ENCODE measurements at regions not wholly inside any gene's neighbourhood (a gene's known extent, or its start where the extent isn't known, plus 50 kb on each side); places are given as distances from the start of the nearest gene placed in this dataset.
"Not testable (repeated sequence)": the region's sequence is repeated elsewhere in the genome, so short reads cannot be mapped to it uniquely, and the experiment has no call there.

- Histone ChIP-seq H3K9me3 (ENCODE audit: control insufficient read depth, insufficient read depth, low read depth, low read length) (no peaks in the 10 kb centered on the region), H3K27ac (ENCODE audit: low read length) (no peak overlapping the region), H3K36me3 (ENCODE audit: control insufficient read depth, insufficient read depth, low read length) (no peaks in the 10 kb centered on the region), H3K4me3 (ENCODE audit: low read depth in 2 of 2, low read length in 2 of 2) (no peak overlapping the region), H3K27me3 (ENCODE audit: control insufficient read depth, insufficient read depth, low read length) (no peaks in the 10 kb centered on the region), H3K4me1 (ENCODE audit: control insufficient read depth, insufficient read depth, low read length) (no peaks in the 10 kb centered on the region)
- no peak for ATAC-seq
- POLR2A ChIA-PET, result no interaction called here
- intact Hi-C loops (cut with micrococcal nuclease; ENCODE audit: unreplicated experiment), result no loop called here
- DNase-seq (ENCODE audit: low read depth, low spot score), result no peak
- CTCF ChIA-PET, result no interaction called here
- no peak for TF ChIP-seq TCF7L2 (IDR thresholded peaks at IDR 0.05; ENCODE audit: low read depth, low read length)
- no peak for TF ChIP-seq SIN3A (IDR thresholded peaks at IDR 0.05; ENCODE audit: borderline replicate concordance, insufficient read depth, low read depth, low read length)
- TF ChIP-seq CTCF (IDR thresholded peaks at IDR 0.05), result no peak
- TF ChIP-seq POLR2AphosphoS5 (IDR thresholded peaks at IDR 0.05; ENCODE audit: low read depth, low read length), result no peak
- no peak for TF ChIP-seq REST (IDR thresholded peaks at IDR 0.05; ENCODE audit: insufficient read depth in 1 of 2, low read depth in 2 of 2, low read length in 1 of 2)
- in situ Hi-C loops (cut with HindIII; ENCODE audit: low pct_unique_long_range_greater_than_20kb, low sequenced_read_pairs), result no loop called here
- no TSS peak for BruUV-seq (replicated peaks)
Observed at GRCh38 chr14:82035397-82035796, 501.7 kb upstream of the SEL1L start.

DNA sequence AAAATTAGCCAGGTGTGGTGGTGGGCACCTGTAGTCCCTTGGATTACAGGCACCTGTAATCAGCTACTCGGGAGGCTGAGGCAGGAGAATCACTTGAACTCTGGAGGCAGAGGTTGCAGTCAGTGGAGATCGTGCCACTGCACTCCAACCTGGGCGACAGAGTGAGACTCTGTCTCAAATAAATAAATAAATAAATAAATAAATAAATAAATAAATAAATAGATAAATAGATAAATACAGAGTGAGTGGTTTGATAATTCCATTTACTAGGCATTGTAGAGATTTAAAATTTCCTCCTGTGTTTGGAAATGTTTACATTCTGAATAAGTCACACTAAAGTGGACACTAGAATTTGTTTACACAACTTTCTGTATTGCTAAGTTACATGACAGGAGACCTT, 504.4 kb upstream of the SEL1L start:
- H3K27ac ChIP-seq (ENCODE audit: low read length); H3K4me3 ChIP-seq (ENCODE audit: low read depth in 2 of 2, low read length in 2 of 2); ATAC-seq; CTCF ChIA-PET; POLR2A ChIA-PET; DNase-seq (ENCODE audit: low read depth, low spot score); H3K4me1 ChIP-seq (ENCODE audit: control insufficient read depth, insufficient read depth, low read length); intact Hi-C loops (cut with micrococcal nuclease; ENCODE audit: unreplicated experiment); in situ Hi-C loops (cut with HindIII; ENCODE audit: low pct_unique_long_range_greater_than_20kb, low sequenced_read_pairs); BruUV-seq (replicated peaks); H3K27me3 ChIP-seq (ENCODE audit: control insufficient read depth, insufficient read depth, low read length); H3K9me3 ChIP-seq (ENCODE audit: control insufficient read depth, insufficient read depth, low read depth, low read length); H3K36me3 ChIP-seq (ENCODE audit: control insufficient read depth, insufficient read depth, low read length): not testable (repeated sequence)

DNA sequence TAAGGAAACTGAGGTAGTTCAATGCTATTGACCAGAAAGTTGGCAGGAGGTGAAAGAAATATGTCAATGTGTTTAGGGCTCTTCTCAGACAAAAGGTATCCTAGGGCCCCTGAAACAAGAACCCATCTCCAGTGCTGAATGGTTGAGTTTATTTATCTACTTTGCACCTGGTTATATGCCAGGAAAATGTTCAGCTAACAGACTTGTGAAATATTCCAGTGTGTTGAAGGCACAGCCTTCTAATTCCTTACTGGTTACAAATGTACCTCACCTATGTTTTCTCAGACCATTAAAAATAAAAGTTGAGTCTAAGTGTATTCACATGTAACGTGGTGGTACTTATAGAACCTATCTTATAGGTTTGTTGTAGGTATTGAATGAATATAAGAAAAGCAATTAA, 511.7 kb upstream of the SEL1L start:
- in situ Hi-C loops (cut with HindIII; ENCODE audit: low pct_unique_long_range_greater_than_20kb, low sequenced_read_pairs), result no loop called here
- POLR2A ChIA-PET, result no interaction called here
- CTCF ChIA-PET, result no interaction called here
- no peak for ATAC-seq
- Histone ChIP-seq H3K27me3 (ENCODE audit: control insufficient read depth, insufficient read depth, low read length) (no peaks in the 10 kb centered on the region), H3K9me3 (ENCODE audit: control insufficient read depth, insufficient read depth, low read depth, low read length) (no peaks in the 10 kb centered on the region), H3K27ac (ENCODE audit: low read length) (no peak overlapping the region), H3K36me3 (ENCODE audit: control insufficient read depth, insufficient read depth, low read length) (no peaks in the 10 kb centered on the region), H3K4me3 (ENCODE audit: low read depth in 2 of 2, low read length in 2 of 2) (no peak overlapping the region), H3K4me1 (ENCODE audit: control insufficient read depth, insufficient read depth, low read length) (no peaks in the 10 kb centered on the region)
- DNase-seq (ENCODE audit: low read depth, low spot score), result no peak
- intact Hi-C loops (cut with micrococcal nuclease; ENCODE audit: unreplicated experiment), result no loop called here
- TF ChIP-seq TCF7L2 (IDR thresholded peaks at IDR 0.05; ENCODE audit: low read depth, low read length) (no peak), REST (IDR thresholded peaks at IDR 0.05; ENCODE audit: insufficient read depth in 1 of 2, low read depth in 2 of 2, low read length in 1 of 2) (no peak), POLR2AphosphoS5 (IDR thresholded peaks at IDR 0.05; ENCODE audit: low read depth, low read length) (no peak), SIN3A (IDR thresholded peaks at IDR 0.05; ENCODE audit: borderline replicate concordance, insufficient read depth, low read depth, low read length) (no peak), CTCF (IDR thresholded peaks at IDR 0.05) (no peak)
- BruUV-seq (replicated peaks), result no TSS peak
